GM18868 (cell line): ENCODE measurements at regions not wholly inside any gene's neighbourhood (a gene's known extent, or its start where the extent isn't known, plus 50 kb on each side); places are given as distances from the start of the nearest gene placed in this dataset.
"Not testable (repeated sequence)": the region's sequence is repeated elsewhere in the genome, so short reads cannot be mapped to it uniquely, and the experiment has no call there.

Source experiments
- ATAC-seq: cut with Tn5 transposase; IDR thresholded peaks from one replicate; pipeline ENCODE4 v1.9.1; 2021; ENCODE audit warnings: mild to moderate bottlenecking, moderate library complexity; ENCODE audit not compliant: unreplicated experiment

DNA sequence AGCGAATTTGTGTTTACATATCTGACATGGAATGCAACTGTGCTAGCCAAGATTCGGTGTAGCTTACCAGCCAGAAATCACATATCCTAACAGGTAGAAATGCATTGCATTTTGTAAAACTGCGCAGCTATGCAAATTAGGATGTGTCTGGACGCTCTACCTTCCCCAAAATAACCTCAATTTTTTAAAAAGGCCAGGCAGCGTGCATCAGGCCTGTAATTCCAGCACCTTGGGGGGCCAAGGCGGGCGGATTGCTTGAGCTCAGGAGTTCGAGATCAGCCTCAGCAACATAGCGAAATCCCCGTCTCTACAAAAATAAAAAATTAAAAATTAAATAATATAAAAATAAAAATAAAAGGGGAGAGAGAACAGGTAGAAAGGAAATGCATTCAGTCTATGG, 305.0 kb downstream of the TYW1 start:
- no peak for ATAC-seq

- ATAC-seq: peak; percentile 81
These were observed 305.7 kb downstream of the TYW1 start for GRCh38 chr7:67302113-67303039.

DNA sequence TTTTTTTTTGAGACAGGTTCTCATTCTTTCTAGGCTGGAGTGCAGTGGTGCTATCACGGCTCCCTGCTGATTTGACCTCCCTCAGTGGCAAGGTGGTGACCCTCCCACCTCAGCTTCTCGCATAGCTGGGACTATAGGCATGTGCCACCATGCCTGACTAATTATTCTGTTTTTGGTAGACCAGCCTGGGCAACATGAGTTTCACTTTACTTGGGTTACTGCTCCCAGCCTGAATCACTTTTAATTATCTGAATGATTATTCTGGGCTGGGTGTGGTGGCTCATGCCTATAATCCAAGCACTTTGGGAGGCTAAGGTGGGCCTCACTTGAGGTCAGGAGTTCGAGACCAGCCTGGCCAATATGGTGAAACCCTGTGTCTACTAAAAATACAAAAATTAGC, 308.2 kb downstream of the TYW1 start:
- not testable (repeated sequence) for ATAC-seq

DNA sequence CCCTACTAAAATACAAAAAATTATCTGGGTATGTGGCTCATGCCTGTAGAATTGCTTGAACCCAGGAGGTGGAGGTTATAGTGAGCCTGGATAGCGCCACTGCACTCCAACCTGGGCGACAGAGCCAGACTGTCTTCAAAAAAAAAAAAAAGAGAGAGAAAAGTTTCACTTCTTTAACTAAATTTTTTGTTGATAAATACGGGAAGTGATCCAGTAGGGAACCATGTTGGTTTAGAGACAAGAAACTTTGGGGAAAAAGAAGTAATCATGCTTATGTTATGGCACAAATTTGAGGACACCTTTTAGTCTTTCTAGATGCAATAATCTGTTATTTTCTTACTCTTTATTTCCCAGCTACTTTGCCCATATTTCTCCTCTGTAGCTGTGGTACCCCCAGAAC, 309.7 kb downstream of the TYW1 start:
- ATAC-seq: no peak

- no peak for ATAC-seq
These were observed 313.3 kb downstream of the TYW1 start for GRCh38 chr7:67309764-67310549.

- no peak for ATAC-seq
These were observed 315.3 kb downstream of the TYW1 start for GRCh38 chr7:67311901-67312300.

- no peak for ATAC-seq
These were observed 316.6 kb downstream of the TYW1 start for GRCh38 chr7:67313213-67313612.

DNA sequence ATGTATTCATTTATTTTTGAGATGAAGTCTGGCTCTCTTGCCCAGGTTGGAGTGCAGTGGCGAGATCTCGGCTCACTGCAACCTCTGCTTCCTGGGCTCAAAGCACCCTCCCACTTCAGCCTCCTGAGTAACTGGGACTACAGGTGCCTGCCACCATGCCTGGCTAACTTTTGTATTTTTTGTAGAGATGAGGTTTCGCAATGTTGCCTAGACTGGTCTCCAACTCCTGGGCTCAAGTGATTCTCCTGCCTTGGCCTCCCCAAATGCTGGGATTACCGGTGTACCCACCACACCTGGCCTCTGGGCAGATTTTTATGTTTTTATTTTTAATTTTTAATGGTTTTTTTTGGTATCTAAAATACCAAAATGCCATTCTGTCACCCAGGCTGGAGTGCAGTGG, 320.3 kb downstream of the TYW1 start:
- ATAC-seq: not testable (repeated sequence)

- ATAC-seq: not testable (repeated sequence)
These were observed 331.6 kb downstream of the TYW1 start for GRCh38 chr7:67328257-67328656.

DNA sequence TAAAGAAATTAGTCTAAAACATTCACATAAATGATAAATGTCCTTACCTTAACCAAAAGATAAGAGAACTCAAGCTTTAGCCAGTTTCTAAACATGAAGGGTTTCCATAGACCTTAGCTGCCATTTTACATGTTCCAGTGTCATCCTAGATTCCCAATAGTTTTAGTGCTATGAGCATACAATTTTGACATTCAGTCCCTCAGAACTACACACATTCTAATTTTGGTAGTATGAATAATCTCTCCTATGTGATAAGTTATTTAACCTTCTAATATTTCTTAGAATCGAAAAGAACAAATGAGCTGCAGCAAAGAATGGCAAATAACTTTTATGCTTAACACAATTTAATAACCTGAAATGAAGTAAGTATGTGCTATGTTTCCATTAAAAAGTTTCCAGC, 338.5 kb downstream of the TYW1 start:
- ATAC-seq: not testable (repeated sequence)

GRCh38 chr7:67335663-67336062, 339.0 kb downstream of the TYW1 start:
- not testable (repeated sequence) for ATAC-seq

DNA sequence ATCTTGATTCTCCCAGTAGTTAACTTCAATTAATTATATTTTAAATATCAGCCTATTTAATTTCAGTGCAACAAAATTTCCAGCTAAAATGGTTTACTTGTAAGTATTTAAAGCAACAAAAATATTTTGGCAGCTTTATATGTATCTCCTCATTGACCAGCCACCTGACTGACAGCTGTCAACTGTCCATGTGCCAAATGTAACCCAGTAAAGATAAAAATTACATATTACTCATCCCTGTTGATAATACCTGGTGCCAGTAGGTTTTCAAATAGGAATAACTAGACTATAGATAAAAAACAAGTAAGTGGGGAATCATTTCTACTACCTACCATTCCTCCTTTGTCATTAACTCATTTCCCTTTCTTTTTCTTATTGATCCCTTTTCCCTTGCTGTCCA, 341.9 kb downstream of the TYW1 start:
- ATAC-seq: not testable (repeated sequence)

GRCh38 chr7:67341153-67341768, 344.6 kb downstream of the TYW1 start:
- ATAC-seq: no peak

DNA sequence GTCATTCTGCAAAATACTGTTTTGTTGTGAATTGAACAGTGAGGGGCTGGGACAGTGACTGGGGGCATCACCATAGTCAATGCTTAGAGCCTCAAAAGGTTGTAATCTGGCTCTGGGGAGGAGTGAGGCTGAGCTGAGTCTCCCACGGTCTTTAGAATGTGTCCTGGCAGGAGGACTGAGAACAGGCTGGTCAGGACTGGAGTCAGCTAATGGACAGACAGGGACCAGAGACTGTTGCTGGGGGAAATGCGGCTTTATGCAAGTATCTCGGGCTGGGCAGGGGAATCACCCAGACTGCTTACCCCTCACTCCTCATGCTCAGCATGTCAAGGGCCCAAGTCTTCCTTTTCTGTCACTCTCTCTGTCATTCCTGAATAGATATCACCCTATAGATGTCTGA, 346.5 kb downstream of the TYW1 start:
- no peak for ATAC-seq

DNA sequence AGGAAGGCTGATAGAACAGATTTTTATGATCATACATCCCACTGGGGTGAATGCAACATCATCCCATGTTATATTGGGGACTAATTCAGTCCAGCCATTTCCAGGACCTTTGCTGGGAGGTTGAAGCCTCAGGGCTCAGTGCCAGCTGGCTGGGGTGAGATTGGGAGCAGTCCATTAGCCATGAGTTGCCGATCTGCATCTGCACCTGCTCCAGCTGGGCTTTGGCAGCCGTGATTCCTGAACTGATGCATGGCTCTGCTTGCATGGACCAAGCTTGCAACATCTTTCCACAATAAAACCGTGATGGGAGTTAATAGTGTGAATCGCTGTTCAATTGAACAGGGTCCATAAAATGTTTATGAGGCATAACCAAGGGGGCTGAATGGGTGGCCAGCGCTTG, 346.9 kb downstream of the TYW1 start:
- no peak for ATAC-seq

GRCh38 chr7:67344481-67345193, 348.0 kb downstream of the TYW1 start:
- no peak for ATAC-seq

- ATAC-seq: no peak
These were observed 349.5 kb downstream of the TYW1 start for GRCh38 chr7:67346126-67346525.

GRCh38 chr7:67346876-67347275, 350.2 kb downstream of the TYW1 start:
- no peak for ATAC-seq

DNA sequence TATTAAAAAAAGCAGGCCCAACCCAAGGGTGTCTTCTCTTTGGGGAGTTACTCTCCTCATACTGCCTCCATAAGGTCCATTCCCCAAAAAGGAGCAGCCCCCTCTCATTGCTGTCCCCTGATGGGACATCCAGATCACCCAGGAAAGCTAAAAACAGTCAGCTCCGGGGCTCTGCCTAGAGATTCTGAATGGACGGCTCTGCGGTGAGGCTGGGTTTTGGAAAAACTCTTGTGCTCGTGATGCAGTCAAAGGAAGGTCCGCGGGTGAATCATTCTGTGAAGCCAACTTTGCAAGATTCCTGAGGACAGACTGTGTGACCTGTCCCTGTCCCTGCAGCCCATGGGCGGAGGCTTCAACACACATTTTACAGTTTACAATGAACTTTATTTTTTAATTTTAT, 351.5 kb downstream of the TYW1 start:
- no peak for ATAC-seq

GRCh38 chr7:67357653-67358052, 361.0 kb downstream of the TYW1 start:
- ATAC-seq: not testable (repeated sequence)

- ATAC-seq: not testable (repeated sequence)
These were observed 361.7 kb downstream of the TYW1 start for GRCh38 chr7:67358316-67358715.
